ENCODE measurements at regions not wholly inside any gene's neighbourhood (a gene's known extent, or its start where the extent isn't known, plus 50 kb on each side); places are given as distances from the start of the nearest gene placed in this dataset.
"Not testable (repeated sequence)": the region's sequence is repeated elsewhere in the genome, so short reads cannot be mapped to it uniquely, and the experiment has no call there.

DNA sequence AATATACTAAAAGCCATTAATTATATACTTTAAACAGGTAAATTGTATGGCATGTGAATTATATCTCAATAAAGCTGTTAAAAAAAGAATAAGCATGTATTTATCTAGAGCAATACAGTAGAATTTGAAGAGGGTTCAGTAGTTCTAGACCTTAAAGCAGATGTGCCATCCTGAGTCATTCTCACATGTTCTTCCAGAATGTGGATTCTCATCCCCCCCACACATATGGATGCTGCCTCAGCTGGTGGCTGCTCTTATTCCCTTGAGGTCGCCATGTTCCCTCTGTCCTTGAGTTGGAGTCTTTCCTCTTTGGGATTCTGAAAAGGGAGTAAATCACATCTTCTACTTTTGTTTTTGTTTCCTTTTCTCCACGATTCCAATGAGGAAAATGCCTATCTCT lies 321.3 kb downstream of the AEBP2 start:
- H3K27me3 Mint-ChIP-seq, result no peaks in the 10 kb centered on the region
- POLR2A ChIA-PET, result no interaction called here
- intact Hi-C loops (cut with DNase I, micrococcal nuclease), result no loop called here
- H3K27ac Mint-ChIP-seq, result no peak overlapping the region
- no peaks in the 10 kb centered on the region for H3K36me3 Mint-ChIP-seq (ENCODE audit: low read depth)
- DNase-seq (no peak), ATAC-seq (no peak)
- H3K9me3 Mint-ChIP-seq (ENCODE audit: low read depth), result peaks cover 2% of the 10 kb centered on the region
- CTCF ChIA-PET, result interaction anchor here (0.5 to 1.1 kb wide), 2 partner anchors 250 to 538 kb away, joined by 3 read pairs; no protein-coding TSS in a partner anchor
- H3K4me1 Mint-ChIP-seq, result peaks cover 2% of the 10 kb centered on the region
- no peak overlapping the region for H3K4me3 Mint-ChIP-seq

DNA sequence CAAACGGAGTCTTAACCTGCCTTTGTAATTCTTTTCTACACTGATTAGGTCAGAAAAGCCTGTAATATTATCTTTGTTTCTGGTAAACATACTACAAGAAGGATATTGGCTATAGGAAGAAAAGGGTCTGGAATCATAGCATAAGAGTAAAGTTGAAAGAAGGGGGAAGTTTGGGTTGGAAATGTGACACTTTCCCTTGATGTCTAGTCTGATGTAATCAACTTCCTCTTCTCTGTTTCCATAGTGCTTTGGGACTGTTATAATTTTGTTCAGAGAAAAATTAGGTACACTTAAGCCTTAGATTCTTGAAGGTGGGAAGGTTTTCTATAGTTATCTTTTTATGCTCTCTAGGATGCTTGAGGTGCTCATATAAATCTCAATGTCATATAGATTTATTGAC lies 322.2 kb downstream of the AEBP2 start:
- no peaks in the 10 kb centered on the region for H3K27me3 Mint-ChIP-seq
- intact Hi-C loops (cut with DNase I, micrococcal nuclease), result no loop called here
- ATAC-seq (no peak), DNase-seq (no peak)
- H3K4me1 Mint-ChIP-seq, result peaks cover 2% of the 10 kb centered on the region
- ChIA-PET POLR2A (no interaction called here), CTCF (interaction anchor here (0.5 to 1.1 kb wide), 2 partner anchors 249 to 537 kb away, joined by 3 read pairs; no protein-coding TSS in a partner anchor)
- no peaks in the 10 kb centered on the region for H3K36me3 Mint-ChIP-seq (ENCODE audit: low read depth)
- H3K27ac Mint-ChIP-seq, result no peak overlapping the region
- H3K4me3 Mint-ChIP-seq, result no peak overlapping the region
- H3K9me3 Mint-ChIP-seq (ENCODE audit: low read depth), result peaks cover 6% of the 10 kb centered on the region

DNA sequence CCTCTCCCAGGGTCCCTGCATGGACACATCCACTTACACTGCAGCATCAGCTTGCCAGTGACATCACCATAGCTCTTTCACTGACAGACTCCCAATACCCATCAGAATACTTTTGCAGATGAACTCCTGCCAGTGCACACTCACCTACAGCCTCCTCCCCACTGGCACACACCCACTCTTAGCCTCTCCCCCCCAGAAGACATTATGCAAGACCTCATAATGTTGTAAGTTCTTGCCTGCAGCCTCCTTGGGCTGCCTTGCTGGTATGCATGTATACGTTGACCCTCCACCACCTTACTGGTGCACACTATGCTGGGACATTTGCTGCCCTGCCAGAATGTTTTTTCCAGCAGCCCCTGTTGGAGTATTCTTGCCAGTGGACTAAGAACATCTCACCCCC lies 324.2 kb downstream of the AEBP2 start:
- CTCF ChIA-PET, result no interaction called here
- DNase-seq (no peak), ATAC-seq (no peak)
- H3K9me3 Mint-ChIP-seq (ENCODE audit: low read depth), result peaks cover 11% of the 10 kb centered on the region
- H3K27ac Mint-ChIP-seq, result no peak overlapping the region
- H3K36me3 Mint-ChIP-seq (ENCODE audit: low read depth), result no peaks in the 10 kb centered on the region
- no peak overlapping the region for H3K4me3 Mint-ChIP-seq
- no peaks in the 10 kb centered on the region for H3K27me3 Mint-ChIP-seq
- H3K4me1 Mint-ChIP-seq, result peaks cover 2% of the 10 kb centered on the region
- intact Hi-C loops (cut with DNase I, micrococcal nuclease), result no loop called here
- POLR2A ChIA-PET, result no interaction called here

DNA sequence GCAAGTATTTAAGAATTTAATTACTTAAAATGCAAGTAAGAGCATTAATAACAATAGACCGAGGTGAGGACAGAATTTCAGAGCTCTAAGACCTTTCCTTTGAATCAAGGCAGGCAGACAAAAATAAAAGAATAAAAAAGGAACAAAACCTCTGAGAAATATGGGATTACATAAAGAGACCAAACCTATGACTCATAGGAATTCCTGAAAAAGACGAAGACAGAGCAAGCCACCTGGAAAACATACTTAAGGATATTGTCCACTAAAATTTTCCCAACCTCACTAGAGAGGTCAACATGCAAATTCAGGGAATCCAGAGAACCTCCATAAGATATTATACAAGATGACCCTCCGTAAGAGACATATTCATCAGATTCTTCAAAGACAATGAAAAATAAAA lies 325.1 kb downstream of the AEBP2 start:
- no peaks in the 10 kb centered on the region for H3K4me1 Mint-ChIP-seq
- no peaks in the 10 kb centered on the region for H3K36me3 Mint-ChIP-seq (ENCODE audit: low read depth)
- intact Hi-C loops (cut with DNase I, micrococcal nuclease), result no loop called here
- CTCF ChIA-PET, result no interaction called here
- H3K27ac Mint-ChIP-seq, result no peak overlapping the region
- DNase-seq (no peak), ATAC-seq (no peak)
- peaks cover 11% of the 10 kb centered on the region for H3K9me3 Mint-ChIP-seq (ENCODE audit: low read depth)
- POLR2A ChIA-PET, result no interaction called here
- H3K4me3 Mint-ChIP-seq, result no peak overlapping the region
- H3K27me3 Mint-ChIP-seq, result no peaks in the 10 kb centered on the region

DNA sequence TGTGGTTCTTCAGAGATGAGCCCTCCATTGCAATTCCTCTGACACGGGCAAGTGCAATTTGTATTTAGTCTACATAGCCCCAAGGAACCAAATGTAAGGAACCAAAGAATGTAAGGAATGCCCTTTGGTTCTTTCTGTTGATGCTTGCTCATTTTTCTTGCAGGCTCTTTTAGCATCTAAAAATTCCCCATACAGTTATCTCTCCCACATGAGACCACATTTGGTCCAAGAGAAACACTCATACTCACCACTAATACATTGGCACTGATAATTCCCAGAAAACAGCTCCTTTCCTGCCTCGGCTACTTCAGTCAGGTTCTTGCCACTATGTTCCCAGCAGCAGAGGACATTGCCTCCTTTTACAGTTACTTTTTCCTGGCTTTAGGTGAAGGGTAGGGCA lies 332.6 kb downstream of the AEBP2 start:
- intact Hi-C loops (cut with DNase I, micrococcal nuclease), result no loop called here
- ATAC-seq (no peak), DNase-seq (no peak)
- Mint-ChIP-seq H3K36me3 (ENCODE audit: low read depth) (no peaks in the 10 kb centered on the region), H3K4me1 (no peaks in the 10 kb centered on the region), H3K9me3 (ENCODE audit: low read depth) (peaks cover 11% of the 10 kb centered on the region), H3K27ac (no peak overlapping the region), H3K27me3 (peaks cover 3% of the 10 kb centered on the region), H3K4me3 (no peak overlapping the region)
- POLR2A ChIA-PET, result no interaction called here
- CTCF ChIA-PET, result no interaction called here

DNA sequence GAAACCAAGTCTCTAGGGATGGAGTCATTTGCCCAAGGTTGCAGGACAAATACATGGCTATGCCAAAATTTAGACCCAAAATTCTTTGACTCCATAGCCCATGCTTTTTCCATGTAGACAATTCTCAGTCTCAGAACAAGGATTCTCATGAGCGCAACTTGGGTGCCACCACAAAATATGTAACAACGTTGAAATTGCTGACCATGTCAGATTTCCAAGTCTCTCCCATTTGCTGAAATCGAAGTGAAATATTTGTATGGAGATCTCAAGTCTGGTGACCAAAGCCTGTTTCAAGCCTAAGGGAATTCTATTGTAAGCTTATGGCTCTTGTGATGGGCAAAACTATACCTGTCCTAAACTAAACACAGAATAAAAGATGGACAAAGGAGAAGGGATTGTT lies 333.5 kb downstream of the AEBP2 start:
- ChIA-PET CTCF (no interaction called here), POLR2A (no interaction called here)
- no peak for DNase-seq
- H3K27ac Mint-ChIP-seq, result no peak overlapping the region
- no peak for ATAC-seq
- peaks cover 9% of the 10 kb centered on the region for H3K9me3 Mint-ChIP-seq (ENCODE audit: low read depth)
- H3K27me3 Mint-ChIP-seq, result peaks cover 3% of the 10 kb centered on the region
- no peaks in the 10 kb centered on the region for H3K36me3 Mint-ChIP-seq (ENCODE audit: low read depth)
- H3K4me3 Mint-ChIP-seq, result no peak overlapping the region
- H3K4me1 Mint-ChIP-seq, result no peaks in the 10 kb centered on the region
- intact Hi-C loops (cut with DNase I, micrococcal nuclease), result no loop called here

DNA sequence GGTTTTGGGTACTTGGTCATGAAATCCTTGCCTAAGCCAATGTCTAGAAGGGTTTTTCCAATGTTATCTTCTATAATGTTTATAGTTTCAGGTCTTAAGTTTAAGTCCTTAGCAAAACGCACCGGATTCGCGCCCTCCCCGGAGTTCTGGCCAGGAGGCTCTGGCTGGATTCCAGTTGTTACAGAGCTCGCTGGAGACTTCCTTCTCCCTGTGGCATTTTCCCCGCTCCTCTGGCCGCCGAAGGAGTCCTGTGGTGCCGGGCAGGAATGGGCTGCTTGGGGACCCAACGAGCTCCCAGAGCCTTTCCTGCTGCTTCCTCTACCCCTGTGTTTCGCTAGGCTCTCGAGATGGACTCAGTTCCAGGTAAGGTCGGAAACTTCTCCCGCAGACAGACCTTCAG lies 335.9 kb downstream of the AEBP2 start:
- ChIA-PET CTCF (no interaction called here), POLR2A (no interaction called here)
- Mint-ChIP-seq H3K4me1 (no peaks in the 10 kb centered on the region), H3K36me3 (ENCODE audit: low read depth) (no peaks in the 10 kb centered on the region), H3K4me3 (no peak overlapping the region), H3K27me3 (peaks cover 4% of the 10 kb centered on the region), H3K27ac (no peak overlapping the region), H3K9me3 (ENCODE audit: low read depth) (peaks cover 8% of the 10 kb centered on the region)
- intact Hi-C loops (cut with DNase I, micrococcal nuclease), result no loop called here
- ATAC-seq, result no peak
- no peak for DNase-seq

- H3K27me3 Mint-ChIP-seq; H3K4me3 Mint-ChIP-seq; POLR2A ChIA-PET; H3K4me1 Mint-ChIP-seq; H3K27ac Mint-ChIP-seq; H3K36me3 Mint-ChIP-seq (ENCODE audit: low read depth); intact Hi-C loops (cut with DNase I, micrococcal nuclease); CTCF ChIA-PET; ATAC-seq; H3K9me3 Mint-ChIP-seq (ENCODE audit: low read depth); DNase-seq: not testable (repeated sequence)
Observed at GRCh38 chr12:19775976-19776375, 336.7 kb downstream of the AEBP2 start.

- intact Hi-C loops (cut with DNase I, micrococcal nuclease), result no loop called here
- H3K4me1 Mint-ChIP-seq, result no peaks in the 10 kb centered on the region
- POLR2A ChIA-PET, result no interaction called here
- no peak overlapping the region for H3K4me3 Mint-ChIP-seq
- H3K27me3 Mint-ChIP-seq, result peaks cover 4% of the 10 kb centered on the region
- no peak for ATAC-seq
- no peaks in the 10 kb centered on the region for H3K36me3 Mint-ChIP-seq (ENCODE audit: low read depth)
- CTCF ChIA-PET, result no interaction called here
- DNase-seq, result no peak
- no peak overlapping the region for H3K27ac Mint-ChIP-seq
- peaks cover 8% of the 10 kb centered on the region for H3K9me3 Mint-ChIP-seq (ENCODE audit: low read depth)
Observed at GRCh38 chr12:19778172-19778571, 338.9 kb downstream of the AEBP2 start.

DNA sequence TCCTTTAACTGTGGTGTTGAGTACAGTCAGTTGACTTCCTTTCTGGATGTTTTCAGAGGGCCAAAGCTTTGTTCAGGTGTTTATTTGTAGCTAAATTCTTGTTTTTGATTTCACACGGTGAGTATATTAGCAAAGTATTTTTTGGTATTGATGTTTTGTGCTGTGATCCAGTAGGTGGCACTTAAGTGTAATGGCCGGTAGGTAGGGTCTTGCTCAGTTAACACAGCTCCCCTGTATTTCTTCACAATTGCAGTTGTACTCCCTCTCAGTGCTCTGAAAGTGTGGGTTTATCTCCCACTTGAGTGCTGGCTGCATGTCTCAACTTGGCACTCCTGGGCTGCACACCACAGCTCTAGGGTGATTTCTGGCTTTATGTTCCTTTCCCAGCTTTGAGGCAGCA lies 339.5 kb downstream of the AEBP2 start:
- H3K4me3 Mint-ChIP-seq, result no peak overlapping the region
- intact Hi-C loops (cut with DNase I, micrococcal nuclease), result no loop called here
- H3K4me1 Mint-ChIP-seq, result no peaks in the 10 kb centered on the region
- CTCF ChIA-PET, result no interaction called here
- ATAC-seq (no peak), DNase-seq (no peak)
- POLR2A ChIA-PET, result no interaction called here
- H3K36me3 Mint-ChIP-seq (ENCODE audit: low read depth), result no peaks in the 10 kb centered on the region
- H3K27ac Mint-ChIP-seq, result no peak overlapping the region
- peaks cover 8% of the 10 kb centered on the region for H3K9me3 Mint-ChIP-seq (ENCODE audit: low read depth)
- H3K27me3 Mint-ChIP-seq, result peaks cover 4% of the 10 kb centered on the region

GRCh38 chr12:19779395-19780056 lies 340.2 kb downstream of the AEBP2 start:
- ChIA-PET POLR2A (no interaction called here), CTCF (interaction anchor here (0.6 kb wide), 1 partner anchor 1559 kb away, joined by 3 read pairs; no protein-coding TSS in a partner anchor)
- no peak for DNase-seq
- H3K27ac Mint-ChIP-seq, result no peak overlapping the region
- H3K36me3 Mint-ChIP-seq (ENCODE audit: low read depth), result no peaks in the 10 kb centered on the region
- peaks cover 4% of the 10 kb centered on the region for H3K27me3 Mint-ChIP-seq
- no peak overlapping the region for H3K4me3 Mint-ChIP-seq
- intact Hi-C loops (cut with DNase I, micrococcal nuclease), result no loop called here
- no peaks in the 10 kb centered on the region for H3K4me1 Mint-ChIP-seq
- peaks cover 8% of the 10 kb centered on the region for H3K9me3 Mint-ChIP-seq (ENCODE audit: low read depth)
- no peak for ATAC-seq

DNA sequence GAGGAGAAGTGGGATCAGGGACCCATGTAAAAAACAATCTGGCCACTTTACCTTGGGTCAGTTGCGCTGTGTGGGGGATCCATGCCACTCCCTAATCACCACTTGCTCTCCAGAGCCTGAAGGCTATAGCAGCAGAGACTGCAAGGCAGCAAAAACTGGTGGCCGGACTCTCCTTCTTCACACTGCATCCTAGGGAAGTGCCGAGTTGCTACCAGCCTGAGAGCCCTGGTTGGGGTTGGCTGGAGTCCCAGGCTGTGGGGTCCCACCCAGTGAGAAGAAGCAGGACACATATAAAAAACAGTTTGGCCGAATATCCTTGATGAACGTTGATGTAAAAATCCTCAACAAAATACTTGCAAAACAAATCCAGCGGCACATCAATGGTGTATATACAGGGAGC lies 341.2 kb downstream of the AEBP2 start:
- no peak for ATAC-seq

More for the DNA sequence above, 341.2 kb downstream of the AEBP2 start:
- DNase-seq, result no peak
- Mint-ChIP-seq H3K27me3 (peaks cover 4% of the 10 kb centered on the region), H3K36me3 (ENCODE audit: low read depth) (no peaks in the 10 kb centered on the region), H3K9me3 (ENCODE audit: low read depth) (peaks cover 10% of the 10 kb centered on the region), H3K27ac (no peak overlapping the region), H3K4me3 (no peak overlapping the region), H3K4me1 (no peaks in the 10 kb centered on the region)
- CTCF ChIA-PET, result no interaction called here
- POLR2A ChIA-PET, result no interaction called here
- intact Hi-C loops (cut with DNase I, micrococcal nuclease), result no loop called here

Measured in activated CD4-positive, alpha-beta T cell treated with anti-CD3 and anti-CD28 coated beads for 36 hours (primary cell).